Calu3 (cell line): ENCODE measurements at regions not wholly inside any gene's neighbourhood (a gene's known extent, or its start where the extent isn't known, plus 50 kb on each side); places are given as distances from the start of the nearest gene placed in this dataset.

Source experiments
- BruUV-seq: library from RNA; stranded (reverse); fragments of 400-500 nt; replicated peaks from 2 replicates; lab custom pipeline; 2021; lab: Mats Ljungman, UMichigan
- CTCF ChIA-PET: fragments of 300-600 bp; sonication (Branson Sonifier 250); formaldehyde crosslinking; loops from one replicate; lab custom pipeline; 2022; ENCODE audit warnings: antibody characterized with exemption; lab: Charles Lee
- DNase-seq: peaks from one replicate; pipeline ENCODE4 v3.0.0; 2022
- H3K27ac Mint-ChIP-seq: one replicate; pipeline ENCODE4 v1.8.0; 2022; ENCODE audit warnings: mixed read lengths; ENCODE audit not compliant: unreplicated experiment
- H3K27me3 Mint-ChIP-seq: one replicate; pipeline ENCODE4 v1.8.0; 2022; ENCODE audit warnings: mixed read lengths; ENCODE audit not compliant: unreplicated experiment
- H3K36me3 Mint-ChIP-seq: one replicate; pipeline ENCODE4 v1.8.0; 2022; ENCODE audit warnings: mild to moderate bottlenecking, moderate library complexity, mixed read lengths; ENCODE audit not compliant: insufficient read depth, unreplicated experiment
- H3K4me1 Mint-ChIP-seq: one replicate; pipeline ENCODE4 v1.8.0; 2022; ENCODE audit warnings: mild to moderate bottlenecking, low read depth, mixed read lengths; ENCODE audit not compliant: unreplicated experiment
- H3K4me3 Mint-ChIP-seq: one replicate; pipeline ENCODE4 v1.8.0; 2022; ENCODE audit warnings: mild to moderate bottlenecking, low read depth, moderate library complexity, mixed read lengths; ENCODE audit not compliant: unreplicated experiment
- H3K9me3 Mint-ChIP-seq: one replicate; pipeline ENCODE4 v1.8.0; 2022; ENCODE audit warnings: low read depth, mixed read lengths; ENCODE audit not compliant: unreplicated experiment
- CTCF ChIP-seq: fragments of 200-600 bp; IDR thresholded peaks from one replicate; pipeline ENCODE4 v1.8.0; 2022; ENCODE audit warnings: antibody characterized with exemption; ENCODE audit not compliant: unreplicated experiment
- intact Hi-C: fragments of 100-400 bp; cut with micrococcal nuclease; formaldehyde crosslinking; loops from one replicate; pipeline ENCODE4 v1.10.0; 2022; ENCODE audit not compliant: unreplicated experiment

DNA sequence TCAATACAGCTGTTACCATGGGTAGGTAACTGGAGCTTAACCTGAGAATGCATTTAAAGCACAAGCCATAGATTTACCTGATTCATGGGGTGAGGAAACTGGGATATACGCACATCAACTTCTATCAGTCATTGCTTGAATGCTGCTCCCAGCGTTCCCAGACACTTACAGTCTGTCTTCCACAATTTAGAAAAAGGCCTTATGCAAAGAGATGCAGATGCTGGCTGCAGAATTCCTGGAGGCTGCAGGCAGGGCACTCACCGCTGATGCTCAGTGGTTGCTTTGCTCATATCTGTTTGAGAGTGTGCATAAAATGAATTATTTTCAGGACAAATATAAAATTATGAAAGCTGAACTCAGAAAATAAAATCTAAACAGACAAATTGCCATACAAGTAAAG, 950.7 kb upstream of the PIK3C3 start:
- no peak for DNase-seq
- H3K36me3 Mint-ChIP-seq, result no peaks in the 10 kb centered on the region
- no TSS peak for BruUV-seq
- peaks cover 4% of the 10 kb centered on the region for H3K9me3 Mint-ChIP-seq
- no peak overlapping the region for H3K27ac Mint-ChIP-seq
- H3K4me3 Mint-ChIP-seq, result no peak overlapping the region
- no peaks in the 10 kb centered on the region for H3K27me3 Mint-ChIP-seq
- no peak for TF ChIP-seq CTCF
- intact Hi-C loops, result no loop called here
- H3K4me1 Mint-ChIP-seq, result no peaks in the 10 kb centered on the region
- CTCF ChIA-PET, result no interaction called here

- Mint-ChIP-seq H3K9me3 (peaks cover 11% of the 10 kb centered on the region), H3K4me3 (no peak overlapping the region), H3K27me3 (no peaks in the 10 kb centered on the region), H3K36me3 (no peaks in the 10 kb centered on the region), H3K27ac (no peak overlapping the region), H3K4me1 (no peaks in the 10 kb centered on the region)
- no peak for TF ChIP-seq CTCF
- intact Hi-C loops, result loop anchor here (2.0 kb wide), 1 partner anchor 29 kb away; no protein-coding TSS in a partner anchor
- no TSS peak for BruUV-seq
- no peak for DNase-seq
- CTCF ChIA-PET, result no interaction called here
Measured at GRCh38 chr18:40995529-40995928, 959.5 kb upstream of the PIK3C3 start.

DNA sequence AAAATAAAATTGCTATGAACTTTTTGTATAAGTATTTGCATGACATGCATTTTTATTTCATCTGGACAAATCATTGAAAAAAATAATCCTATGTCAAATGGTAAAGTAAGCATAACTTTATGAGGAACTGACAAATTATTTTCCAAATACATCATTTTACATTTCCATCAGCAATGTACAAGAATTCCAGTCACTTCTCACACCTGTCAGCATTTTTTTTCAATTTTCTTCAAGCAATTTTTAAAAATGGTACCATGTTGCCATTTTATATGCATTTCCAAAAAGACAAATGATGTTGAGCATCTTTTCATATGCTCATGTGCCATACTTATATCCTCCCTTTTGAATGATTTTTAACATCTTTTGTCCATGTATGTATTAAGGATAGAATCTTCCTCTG, 961.7 kb upstream of the PIK3C3 start:
- no peak for DNase-seq
- no peak overlapping the region for H3K27ac Mint-ChIP-seq
- BruUV-seq, result no TSS peak
- no peak for TF ChIP-seq CTCF
- H3K9me3 Mint-ChIP-seq, result peaks cover 12% of the 10 kb centered on the region
- H3K36me3 Mint-ChIP-seq, result no peaks in the 10 kb centered on the region
- H3K4me1 Mint-ChIP-seq, result no peaks in the 10 kb centered on the region
- CTCF ChIA-PET, result no interaction called here
- no peaks in the 10 kb centered on the region for H3K27me3 Mint-ChIP-seq
- no peak overlapping the region for H3K4me3 Mint-ChIP-seq
- intact Hi-C loops, result no loop called here

DNA sequence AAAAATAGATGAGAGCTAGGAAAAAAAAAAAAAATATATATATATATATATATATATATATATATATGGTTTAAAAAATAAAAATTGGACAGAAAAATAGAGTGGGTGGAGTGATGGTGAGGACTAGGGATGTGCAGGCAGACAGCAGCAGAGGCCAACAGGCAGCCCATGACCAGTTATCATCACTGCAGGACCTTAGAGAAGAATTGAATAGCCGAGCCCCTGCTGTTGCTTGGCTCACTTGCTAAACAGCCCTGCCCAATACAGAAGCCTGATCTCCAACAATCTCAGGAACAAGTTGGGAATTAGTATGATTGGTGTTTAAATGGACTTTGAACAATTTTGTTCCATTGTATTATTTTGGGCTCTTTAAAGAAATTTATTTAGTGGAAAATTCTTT, 967.5 kb upstream of the PIK3C3 start:
- H3K4me3 Mint-ChIP-seq, result no peak overlapping the region
- TF ChIP-seq CTCF, result no peak
- no peak overlapping the region for H3K27ac Mint-ChIP-seq
- peaks cover 7% of the 10 kb centered on the region for H3K9me3 Mint-ChIP-seq
- intact Hi-C loops, result no loop called here
- CTCF ChIA-PET, result no interaction called here
- H3K36me3 Mint-ChIP-seq, result no peaks in the 10 kb centered on the region
- BruUV-seq, result no TSS peak
- H3K4me1 Mint-ChIP-seq, result no peaks in the 10 kb centered on the region
- no peak for DNase-seq
- no peaks in the 10 kb centered on the region for H3K27me3 Mint-ChIP-seq
